ENCODE measurements at regions not wholly inside any gene's neighbourhood (a gene's known extent, or its start where the extent isn't known, plus 50 kb on each side); places are given as distances from the start of the nearest gene placed in this dataset.

DNA sequence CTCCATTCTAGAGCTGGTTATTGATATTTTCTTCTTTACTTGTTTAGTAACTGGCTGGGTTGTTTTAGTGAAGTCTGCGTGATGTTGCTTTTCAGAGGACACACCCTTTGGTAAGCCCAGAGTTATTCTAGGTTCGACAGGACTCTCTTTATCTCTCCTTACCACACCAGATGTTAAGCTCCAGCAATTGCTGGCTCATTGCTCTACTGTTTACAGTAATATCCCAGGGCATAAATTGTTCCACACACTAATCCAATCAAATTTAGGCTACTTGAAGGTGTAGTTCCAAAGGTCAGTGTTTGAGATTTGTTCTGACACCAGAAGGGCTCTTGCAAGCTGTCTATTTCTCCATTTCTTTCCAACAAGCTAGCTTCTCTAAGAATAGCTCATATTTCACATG, 506.6 kb downstream of the NR4A2 start (continued):
- TF ChIP-seq, protein P1, sequence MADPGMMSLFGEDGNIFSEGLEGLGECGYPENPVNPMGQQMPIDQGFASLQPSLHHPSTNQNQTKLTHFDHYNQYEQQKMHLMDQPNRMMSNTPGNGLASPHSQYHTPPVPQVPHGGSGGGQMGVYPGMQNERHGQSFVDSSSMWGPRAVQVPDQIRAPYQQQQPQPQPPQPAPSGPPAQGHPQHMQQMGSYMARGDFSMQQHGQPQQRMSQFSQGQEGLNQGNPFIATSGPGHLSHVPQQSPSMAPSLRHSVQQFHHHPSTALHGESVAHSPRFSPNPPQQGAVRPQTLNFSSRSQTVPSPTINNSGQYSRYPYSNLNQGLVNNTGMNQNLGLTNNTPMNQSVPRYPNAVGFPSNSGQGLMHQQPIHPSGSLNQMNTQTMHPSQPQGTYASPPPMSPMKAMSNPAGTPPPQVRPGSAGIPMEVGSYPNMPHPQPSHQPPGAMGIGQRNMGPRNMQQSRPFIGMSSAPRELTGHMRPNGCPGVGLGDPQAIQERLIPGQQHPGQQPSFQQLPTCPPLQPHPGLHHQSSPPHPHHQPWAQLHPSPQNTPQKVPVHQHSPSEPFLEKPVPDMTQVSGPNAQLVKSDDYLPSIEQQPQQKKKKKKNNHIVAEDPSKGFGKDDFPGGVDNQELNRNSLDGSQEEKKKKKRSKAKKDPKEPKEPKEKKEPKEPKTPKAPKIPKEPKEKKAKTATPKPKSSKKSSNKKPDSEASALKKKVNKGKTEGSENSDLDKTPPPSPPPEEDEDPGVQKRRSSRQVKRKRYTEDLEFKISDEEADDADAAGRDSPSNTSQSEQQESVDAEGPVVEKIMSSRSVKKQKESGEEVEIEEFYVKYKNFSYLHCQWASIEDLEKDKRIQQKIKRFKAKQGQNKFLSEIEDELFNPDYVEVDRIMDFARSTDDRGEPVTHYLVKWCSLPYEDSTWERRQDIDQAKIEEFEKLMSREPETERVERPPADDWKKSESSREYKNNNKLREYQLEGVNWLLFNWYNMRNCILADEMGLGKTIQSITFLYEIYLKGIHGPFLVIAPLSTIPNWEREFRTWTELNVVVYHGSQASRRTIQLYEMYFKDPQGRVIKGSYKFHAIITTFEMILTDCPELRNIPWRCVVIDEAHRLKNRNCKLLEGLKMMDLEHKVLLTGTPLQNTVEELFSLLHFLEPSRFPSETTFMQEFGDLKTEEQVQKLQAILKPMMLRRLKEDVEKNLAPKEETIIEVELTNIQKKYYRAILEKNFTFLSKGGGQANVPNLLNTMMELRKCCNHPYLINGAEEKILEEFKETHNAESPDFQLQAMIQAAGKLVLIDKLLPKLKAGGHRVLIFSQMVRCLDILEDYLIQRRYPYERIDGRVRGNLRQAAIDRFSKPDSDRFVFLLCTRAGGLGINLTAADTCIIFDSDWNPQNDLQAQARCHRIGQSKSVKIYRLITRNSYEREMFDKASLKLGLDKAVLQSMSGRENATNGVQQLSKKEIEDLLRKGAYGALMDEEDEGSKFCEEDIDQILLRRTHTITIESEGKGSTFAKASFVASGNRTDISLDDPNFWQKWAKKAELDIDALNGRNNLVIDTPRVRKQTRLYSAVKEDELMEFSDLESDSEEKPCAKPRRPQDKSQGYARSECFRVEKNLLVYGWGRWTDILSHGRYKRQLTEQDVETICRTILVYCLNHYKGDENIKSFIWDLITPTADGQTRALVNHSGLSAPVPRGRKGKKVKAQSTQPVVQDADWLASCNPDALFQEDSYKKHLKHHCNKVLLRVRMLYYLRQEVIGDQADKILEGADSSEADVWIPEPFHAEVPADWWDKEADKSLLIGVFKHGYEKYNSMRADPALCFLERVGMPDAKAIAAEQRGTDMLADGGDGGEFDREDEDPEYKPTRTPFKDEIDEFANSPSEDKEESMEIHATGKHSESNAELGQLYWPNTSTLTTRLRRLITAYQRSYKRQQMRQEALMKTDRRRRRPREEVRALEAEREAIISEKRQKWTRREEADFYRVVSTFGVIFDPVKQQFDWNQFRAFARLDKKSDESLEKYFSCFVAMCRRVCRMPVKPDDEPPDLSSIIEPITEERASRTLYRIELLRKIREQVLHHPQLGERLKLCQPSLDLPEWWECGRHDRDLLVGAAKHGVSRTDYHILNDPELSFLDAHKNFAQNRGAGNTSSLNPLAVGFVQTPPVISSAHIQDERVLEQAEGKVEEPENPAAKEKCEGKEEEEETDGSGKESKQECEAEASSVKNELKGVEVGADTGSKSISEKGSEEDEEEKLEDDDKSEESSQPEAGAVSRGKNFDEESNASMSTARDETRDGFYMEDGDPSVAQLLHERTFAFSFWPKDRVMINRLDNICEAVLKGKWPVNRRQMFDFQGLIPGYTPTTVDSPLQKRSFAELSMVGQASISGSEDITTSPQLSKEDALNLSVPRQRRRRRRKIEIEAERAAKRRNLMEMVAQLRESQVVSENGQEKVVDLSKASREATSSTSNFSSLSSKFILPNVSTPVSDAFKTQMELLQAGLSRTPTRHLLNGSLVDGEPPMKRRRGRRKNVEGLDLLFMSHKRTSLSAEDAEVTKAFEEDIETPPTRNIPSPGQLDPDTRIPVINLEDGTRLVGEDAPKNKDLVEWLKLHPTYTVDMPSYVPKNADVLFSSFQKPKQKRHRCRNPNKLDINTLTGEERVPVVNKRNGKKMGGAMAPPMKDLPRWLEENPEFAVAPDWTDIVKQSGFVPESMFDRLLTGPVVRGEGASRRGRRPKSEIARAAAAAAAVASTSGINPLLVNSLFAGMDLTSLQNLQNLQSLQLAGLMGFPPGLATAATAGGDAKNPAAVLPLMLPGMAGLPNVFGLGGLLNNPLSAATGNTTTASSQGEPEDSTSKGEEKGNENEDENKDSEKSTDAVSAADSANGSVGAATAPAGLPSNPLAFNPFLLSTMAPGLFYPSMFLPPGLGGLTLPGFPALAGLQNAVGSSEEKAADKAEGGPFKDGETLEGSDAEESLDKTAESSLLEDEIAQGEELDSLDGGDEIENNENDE (IDR thresholded peaks at IDR 0.05; ENCODE audit: insufficient replicate concordance, low read length), result no peak
- no peak for TF ChIP-seq GABPA (IDR thresholded peaks at IDR 0.05; ENCODE audit: borderline replicate concordance, insufficient read depth, low read length)
- no peak for TF ChIP-seq SP1 (IDR thresholded peaks at IDR 0.05; ENCODE audit: low read depth, low read length)
- TF ChIP-seq CBX8 (IDR thresholded peaks at IDR 0.05; ENCODE audit: borderline replicate concordance, low read depth, low read length), result no peak
- TF ChIP-seq, protein P2, sequence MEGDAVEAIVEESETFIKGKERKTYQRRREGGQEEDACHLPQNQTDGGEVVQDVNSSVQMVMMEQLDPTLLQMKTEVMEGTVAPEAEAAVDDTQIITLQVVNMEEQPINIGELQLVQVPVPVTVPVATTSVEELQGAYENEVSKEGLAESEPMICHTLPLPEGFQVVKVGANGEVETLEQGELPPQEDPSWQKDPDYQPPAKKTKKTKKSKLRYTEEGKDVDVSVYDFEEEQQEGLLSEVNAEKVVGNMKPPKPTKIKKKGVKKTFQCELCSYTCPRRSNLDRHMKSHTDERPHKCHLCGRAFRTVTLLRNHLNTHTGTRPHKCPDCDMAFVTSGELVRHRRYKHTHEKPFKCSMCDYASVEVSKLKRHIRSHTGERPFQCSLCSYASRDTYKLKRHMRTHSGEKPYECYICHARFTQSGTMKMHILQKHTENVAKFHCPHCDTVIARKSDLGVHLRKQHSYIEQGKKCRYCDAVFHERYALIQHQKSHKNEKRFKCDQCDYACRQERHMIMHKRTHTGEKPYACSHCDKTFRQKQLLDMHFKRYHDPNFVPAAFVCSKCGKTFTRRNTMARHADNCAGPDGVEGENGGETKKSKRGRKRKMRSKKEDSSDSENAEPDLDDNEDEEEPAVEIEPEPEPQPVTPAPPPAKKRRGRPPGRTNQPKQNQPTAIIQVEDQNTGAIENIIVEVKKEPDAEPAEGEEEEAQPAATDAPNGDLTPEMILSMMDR (IDR thresholded peaks at IDR 0.05; ENCODE audit: control extremely low read depth in 1 of 3, insufficient read depth in 1 of 3, low read depth in 1 of 3, low read length in 3 of 3), result no peak
- TF ChIP-seq CREB1 (IDR thresholded peaks at IDR 0.05), result no peak

All from H1 (cell line).